ENCODE measurements at regions not wholly inside any gene's neighbourhood (a gene's known extent, or its start where the extent isn't known, plus 50 kb on each side); places are given as distances from the start of the nearest gene placed in this dataset.

DNA sequence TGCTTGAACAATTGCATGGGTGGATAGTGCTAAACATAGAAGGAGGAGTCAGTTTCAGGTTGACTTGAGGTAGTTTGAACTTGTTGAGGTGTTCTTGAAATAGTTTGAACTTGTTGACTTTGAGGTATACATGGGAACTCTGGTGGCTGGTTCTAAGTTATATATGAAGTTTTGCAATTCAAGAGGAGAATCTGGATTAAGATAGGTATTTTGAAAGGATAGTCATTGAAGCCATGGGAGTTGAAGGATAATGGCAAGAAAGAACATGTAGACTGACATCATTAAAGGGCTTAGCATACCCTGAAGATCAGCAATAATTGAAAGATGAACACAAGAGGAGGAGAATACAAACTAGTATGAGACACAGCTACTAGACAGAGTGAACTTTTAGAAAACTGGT is 181.9 kb upstream of the MRPS30 start:
- Histone ChIP-seq H3K18ac (ENCODE audit: low read depth, low read length) (no peak overlapping the region), H2AFZ (replicated peaks; ENCODE audit: low read length, poor library complexity) (no peak overlapping the region), H2BK120ac (ENCODE audit: low read depth, low read length) (no peak overlapping the region), H3K23ac (ENCODE audit: low read depth, low read length) (no peak overlapping the region), H4K91ac (ENCODE audit: insufficient read depth, low read depth, low read length) (no peak overlapping the region), H3K27me3 (ENCODE audit: control insufficient read depth, insufficient read depth, low read length) (no peaks in the 10 kb centered on the region), H2BK15ac (ENCODE audit: low read depth, low read length) (no peak overlapping the region), H3K27ac (ENCODE audit: insufficient read depth, low read length) (no peak overlapping the region), H2AK5ac (ENCODE audit: low read depth, low read length) (no peak overlapping the region), H3K4me2 (ENCODE audit: low read depth, low read length) (no peak overlapping the region), H2BK5ac (ENCODE audit: low read depth, low read length, poor library complexity, severe bottlenecking) (no peak overlapping the region), H3K56ac (ENCODE audit: extremely low read depth, insufficient read depth, low read length) (no peak overlapping the region), H3K4ac (ENCODE audit: low read depth, low read length) (no peak overlapping the region), H2AK9ac (replicated peaks; ENCODE audit: low read depth, low read length, poor library complexity) (no peak overlapping the region), H3K36me3 (ENCODE audit: control insufficient read depth, insufficient read depth, low read length) (no peaks in the 10 kb centered on the region), H3K9ac (ENCODE audit: low read depth, low read length) (no peak overlapping the region), H3K4me3 (ENCODE audit: insufficient read depth, low read depth, low read length) (no peak overlapping the region), H3K79me1 (ENCODE audit: low read depth in 1 of 2, low read length in 2 of 2) (no peaks in the 10 kb centered on the region), H4K20me1 (ENCODE audit: insufficient read depth, low read length) (no peaks in the 10 kb centered on the region), H3K9me3 (ENCODE audit: control insufficient read depth, insufficient read depth, low read length) (no peaks in the 10 kb centered on the region), H2BK20ac (ENCODE audit: low read depth, low read length) (no peak overlapping the region), H3K14ac (replicated peaks; ENCODE audit: low read depth, low read length) (no peak overlapping the region), H4K5ac (ENCODE audit: low read depth, low read length) (no peak overlapping the region), H3K4me1 (ENCODE audit: control insufficient read depth, insufficient read depth, low read length) (no peaks in the 10 kb centered on the region), H3K9me1 (ENCODE audit: insufficient read depth, low read length) (no peaks in the 10 kb centered on the region), H4K8ac (ENCODE audit: low read depth in 2 of 2, low read length in 2 of 2) (no peak overlapping the region)
- no TSS peak for BruUV-seq (replicated peaks)
- intact Hi-C loops (cut with micrococcal nuclease) = no loop called here
- DNase-seq (no peak), ATAC-seq (ENCODE audit: low read depth) (no peak)
- CTCF ChIA-PET = no interaction called here
- TF ChIP-seq, protein P1, sequence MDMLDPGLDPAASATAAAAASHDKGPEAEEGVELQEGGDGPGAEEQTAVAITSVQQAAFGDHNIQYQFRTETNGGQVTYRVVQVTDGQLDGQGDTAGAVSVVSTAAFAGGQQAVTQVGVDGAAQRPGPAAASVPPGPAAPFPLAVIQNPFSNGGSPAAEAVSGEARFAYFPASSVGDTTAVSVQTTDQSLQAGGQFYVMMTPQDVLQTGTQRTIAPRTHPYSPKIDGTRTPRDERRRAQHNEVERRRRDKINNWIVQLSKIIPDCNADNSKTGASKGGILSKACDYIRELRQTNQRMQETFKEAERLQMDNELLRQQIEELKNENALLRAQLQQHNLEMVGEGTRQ (IDR thresholded peaks at IDR 0.05; ENCODE audit: low read depth, low read length) = no peak
- no peak for TF ChIP-seq MAZ (IDR thresholded peaks at IDR 0.05; ENCODE audit: borderline replicate concordance, low read depth, low read length)
- no peak for TF ChIP-seq RFX5 (IDR thresholded peaks at IDR 0.05; ENCODE audit: low read depth, low read length)
- no peak for TF ChIP-seq POLR2A (IDR thresholded peaks at IDR 0.05; ENCODE audit: low read depth, low read length)
- TF ChIP-seq MAFK (IDR thresholded peaks at IDR 0.05; ENCODE audit: low read depth, low read length) = no peak
- TF ChIP-seq RCOR1 (IDR thresholded peaks at IDR 0.05; ENCODE audit: insufficient replicate concordance, low read length) = no peak
- no peak for TF ChIP-seq CEBPB (IDR thresholded peaks at IDR 0.05; ENCODE audit: low read depth, low read length)
- dilution Hi-C loops (cut with HindIII; ENCODE audit: low sequenced_read_pairs, unreplicated experiment) = no loop called here
- in situ Hi-C loops (cut with MboI; ENCODE audit: low sequenced_read_pairs) = no loop called here
- POLR2A ChIA-PET (ENCODE audit: unreplicated experiment) = no interaction called here

Data from IMR-90 (cell line).